ENCODE measurements at regions not wholly inside any gene's neighbourhood (a gene's known extent, or its start where the extent isn't known, plus 50 kb on each side); places are given as distances from the start of the nearest gene placed in this dataset.

- TF ChIP-seq ATF3 (CRISPR knock-in tag; conservative IDR thresholded peaks at IDR 0.05) (no peak), CTCF (IDR thresholded peaks at IDR 0.05) (no peak), SMAD3 (CRISPR knock-in tag; IDR thresholded peaks at IDR 0.05; ENCODE audit: borderline replicate concordance) (no peak), NR2C2 (CRISPR knock-in tag; IDR thresholded peaks at IDR 0.05) (no peak), FOXK1 (CRISPR knock-in tag; IDR thresholded peaks at IDR 0.05) (no peak), ETV6 (CRISPR knock-in tag; IDR thresholded peaks at IDR 0.05) (no peak), TEAD4 (CRISPR knock-in tag; IDR thresholded peaks at IDR 0.05) (no peak), ESRRA (CRISPR knock-in tag; IDR thresholded peaks at IDR 0.05; ENCODE audit: borderline replicate concordance) (no peak), JUN (CRISPR knock-in tag; IDR thresholded peaks at IDR 0.05) (no peak), ZNF263 (CRISPR knock-in tag; IDR thresholded peaks at IDR 0.05; ENCODE audit: low read depth) (no peak), MAX (CRISPR knock-in tag; IDR thresholded peaks at IDR 0.05) (no peak), TP53 (CRISPR knock-in tag; IDR thresholded peaks at IDR 0.05) (no peak), NFE2L1 (CRISPR knock-in tag; IDR thresholded peaks at IDR 0.05) (no peak), ZNF219 (CRISPR knock-in tag; IDR thresholded peaks at IDR 0.05; ENCODE audit: borderline replicate concordance) (no peak)
These were observed 329.4 kb downstream of the PTTG2 start for GRCh38 chr4:38289553-38289952.
